ENCODE measurements at regions not wholly inside any gene's neighbourhood (a gene's known extent, or its start where the extent isn't known, plus 50 kb on each side); places are given as distances from the start of the nearest gene placed in this dataset.
"Not testable (repeated sequence)": the region's sequence is repeated elsewhere in the genome, so short reads cannot be mapped to it uniquely, and the experiment has no call there.

DNA sequence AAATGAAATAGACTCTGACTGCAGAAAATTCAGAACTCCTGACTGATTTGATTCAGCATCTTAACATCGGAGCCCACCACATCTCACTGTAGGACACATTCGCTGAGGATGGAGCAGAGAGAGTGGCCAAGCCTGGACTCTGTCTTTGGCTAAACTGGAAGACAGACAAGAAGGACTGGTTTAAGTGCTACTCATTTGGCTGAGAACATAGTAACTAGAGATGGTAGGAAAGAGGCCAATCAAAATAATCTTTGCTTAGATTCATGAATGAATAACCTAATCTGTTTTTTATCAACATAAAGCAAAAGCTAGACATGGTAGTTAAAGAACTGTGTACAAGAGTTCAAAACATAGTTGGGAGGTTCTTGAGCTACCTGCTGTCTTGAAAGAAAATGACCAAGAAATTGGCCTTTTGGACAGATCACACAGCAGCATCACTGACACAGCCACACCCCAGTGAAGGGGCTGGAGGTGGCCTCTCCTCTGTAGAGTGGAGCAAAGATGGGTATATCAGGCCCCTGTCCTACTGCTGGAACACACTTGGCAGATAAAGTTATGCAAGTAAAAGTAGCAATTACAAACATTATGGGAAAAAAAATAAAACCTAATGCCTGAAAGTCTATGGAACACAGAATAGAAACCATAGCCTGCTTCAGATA, 87.1 kb upstream of the NT5E start:
- Histone ChIP-seq H3K9ac (ENCODE audit: low read length) (no peak overlapping the region), H3K4me3 (ENCODE audit: low read length) (no peak overlapping the region), H3K23ac (ENCODE audit: low read length) (no peak overlapping the region), H4K8ac (ENCODE audit: low read depth, low read length) (no peak overlapping the region), H3K27ac (ENCODE audit: low read depth, low read length) (no peak overlapping the region), H2BK5ac (ENCODE audit: low read length) (no peak overlapping the region), H3K36me3 (ENCODE audit: control insufficient read depth, insufficient read depth, low read length) (no peaks in the 10 kb centered on the region), H3K27me3 (ENCODE audit: insufficient read depth, low read length, poor library complexity) (no peaks in the 10 kb centered on the region), H3K18ac (ENCODE audit: low read length) (no peak overlapping the region), H3K4me2 (ENCODE audit: low read length) (no peak overlapping the region), H4K5ac (ENCODE audit: low read length) (no peak overlapping the region), H3K56ac (ENCODE audit: low read length) (no peak overlapping the region), H3K4ac (ENCODE audit: low read depth, low read length) (no peak overlapping the region), H3K79me1 (ENCODE audit: low read length) (no peaks in the 10 kb centered on the region), H3K4me1 (ENCODE audit: control insufficient read depth, low read depth, low read length) (no peaks in the 10 kb centered on the region), H2BK120ac (ENCODE audit: low read depth, low read length) (no peak overlapping the region), H2AK5ac (ENCODE audit: low read length) (no peak overlapping the region), H2BK15ac (replicated peaks; ENCODE audit: low read depth) (no peak overlapping the region), H3K79me2 (ENCODE audit: control insufficient read depth, insufficient read depth, low read length) (no peaks in the 10 kb centered on the region)
- DNase-seq = no peak
- no CpG with 5 or more reads among the region's 2 CpGs for WGBS (ENCODE audit: extremely low coverage, insufficient coverage, low lambda C conversion rate)

DNA sequence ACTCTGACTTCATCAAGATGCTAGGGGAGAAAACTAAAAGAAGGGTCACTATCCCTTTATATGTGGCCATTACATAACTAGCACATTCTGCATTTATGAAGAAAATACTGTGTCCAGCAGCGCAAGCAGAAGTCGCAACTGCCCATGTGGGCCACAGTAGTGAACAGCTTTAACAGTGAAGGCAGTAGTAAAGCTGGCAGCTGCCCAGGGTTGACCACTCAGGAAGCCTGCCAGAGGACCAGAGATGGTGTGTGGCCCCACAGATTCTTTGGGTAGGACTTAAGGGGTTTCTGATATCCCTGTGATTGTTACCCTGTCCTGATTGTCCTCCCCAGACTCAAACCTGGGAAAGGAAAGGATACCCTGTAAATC, 88.3 kb upstream of the NT5E start:
- Histone ChIP-seq H3K79me1 (ENCODE audit: low read length) (no peaks in the 10 kb centered on the region), H3K27ac (ENCODE audit: low read depth, low read length) (no peak overlapping the region), H3K4me3 (ENCODE audit: low read length) (no peak overlapping the region), H3K23ac (ENCODE audit: low read length) (no peak overlapping the region), H3K18ac (ENCODE audit: low read length) (no peak overlapping the region), H3K4ac (ENCODE audit: low read depth, low read length) (no peak overlapping the region), H2AK5ac (ENCODE audit: low read length) (no peak overlapping the region), H3K36me3 (ENCODE audit: control insufficient read depth, insufficient read depth, low read length) (no peaks in the 10 kb centered on the region), H3K4me2 (ENCODE audit: low read length) (no peak overlapping the region), H3K4me1 (ENCODE audit: control insufficient read depth, low read depth, low read length) (no peaks in the 10 kb centered on the region), H3K9ac (ENCODE audit: low read length) (no peak overlapping the region), H3K56ac (ENCODE audit: low read length) (no peak overlapping the region), H3K79me2 (ENCODE audit: control insufficient read depth, insufficient read depth, low read length) (no peaks in the 10 kb centered on the region), H2BK15ac (replicated peaks; ENCODE audit: low read depth) (no peak overlapping the region), H4K8ac (ENCODE audit: low read depth, low read length) (no peak overlapping the region), H2BK5ac (ENCODE audit: low read length) (no peak overlapping the region), H4K5ac (ENCODE audit: low read length) (no peak overlapping the region), H3K27me3 (ENCODE audit: insufficient read depth, low read length, poor library complexity) (no peaks in the 10 kb centered on the region), H2BK120ac (ENCODE audit: low read depth, low read length) (no peak overlapping the region)
- no peak for DNase-seq
- WGBS (ENCODE audit: extremely low coverage, insufficient coverage, low lambda C conversion rate) = no CpG with 5 or more reads among the region's 2 CpGs

GRCh38 chr6:85360794-85361642, 88.9 kb upstream of the NT5E start:
- Histone ChIP-seq H3K79me1 (ENCODE audit: low read length) (no peaks in the 10 kb centered on the region), H4K8ac (ENCODE audit: low read depth, low read length) (no peak overlapping the region), H3K56ac (ENCODE audit: low read length) (no peak overlapping the region), H3K4ac (ENCODE audit: low read depth, low read length) (no peak overlapping the region), H3K18ac (ENCODE audit: low read length) (no peak overlapping the region), H3K79me2 (ENCODE audit: control insufficient read depth, insufficient read depth, low read length) (no peaks in the 10 kb centered on the region), H3K27me3 (ENCODE audit: insufficient read depth, low read length, poor library complexity) (no peaks in the 10 kb centered on the region), H4K5ac (ENCODE audit: low read length) (no peak overlapping the region), H3K9ac (ENCODE audit: low read length) (no peak overlapping the region), H3K36me3 (ENCODE audit: control insufficient read depth, insufficient read depth, low read length) (no peaks in the 10 kb centered on the region), H3K27ac (ENCODE audit: low read depth, low read length) (no peak overlapping the region), H2BK5ac (ENCODE audit: low read length) (no peak overlapping the region), H3K4me1 (ENCODE audit: control insufficient read depth, low read depth, low read length) (no peaks in the 10 kb centered on the region), H2AK5ac (ENCODE audit: low read length) (no peak overlapping the region), H2BK120ac (ENCODE audit: low read depth, low read length) (no peak overlapping the region), H3K4me3 (ENCODE audit: low read length) (no peak overlapping the region), H2BK15ac (replicated peaks; ENCODE audit: low read depth) (no peak overlapping the region), H3K4me2 (ENCODE audit: low read length) (no peak overlapping the region), H3K23ac (ENCODE audit: low read length) (no peak overlapping the region)
- DNase-seq = peak; percentile 73
- no CpG with 5 or more reads among the region's 1 CpG for WGBS (ENCODE audit: extremely low coverage, insufficient coverage, low lambda C conversion rate)

DNA sequence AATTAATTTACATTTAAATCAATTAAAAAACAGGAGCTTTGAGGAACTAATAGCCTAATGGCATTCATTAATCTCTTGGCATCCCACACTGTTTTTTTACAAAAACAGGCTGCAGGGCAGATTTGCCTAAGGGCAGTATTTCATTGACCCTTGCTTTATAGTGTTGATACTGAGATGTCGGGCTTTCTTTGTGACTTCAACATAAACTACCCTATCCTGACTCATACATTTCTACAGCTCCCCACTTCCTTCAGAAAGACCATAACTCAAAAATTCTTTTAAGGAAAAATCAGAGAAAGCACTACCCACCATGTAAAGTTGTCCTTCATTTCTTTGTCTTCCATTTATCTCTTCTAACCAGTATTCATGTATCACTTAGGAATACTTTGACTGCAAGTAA, 92.2 kb upstream of the NT5E start:
- H3K18ac ChIP-seq (ENCODE audit: low read length) = no peak overlapping the region
- H3K9ac ChIP-seq (ENCODE audit: low read length) = no peak overlapping the region
- no peak overlapping the region for H2AK5ac ChIP-seq (ENCODE audit: low read length)
- no peak overlapping the region for H3K27ac ChIP-seq (ENCODE audit: low read depth, low read length)
- H2BK5ac ChIP-seq (ENCODE audit: low read length) = no peak overlapping the region
- H2BK15ac ChIP-seq (replicated peaks; ENCODE audit: low read depth) = no peak overlapping the region
- H3K4me3 ChIP-seq (ENCODE audit: low read length) = no peak overlapping the region
- H3K4ac ChIP-seq (ENCODE audit: low read depth, low read length) = no peak overlapping the region
- H3K79me1 ChIP-seq (ENCODE audit: low read length) = no peaks in the 10 kb centered on the region
- no peak overlapping the region for H4K8ac ChIP-seq (ENCODE audit: low read depth, low read length)
- WGBS (ENCODE audit: extremely low coverage, insufficient coverage, low lambda C conversion rate) = no CpG with 5 or more reads among the region's 1 CpG
- no peak overlapping the region for H3K23ac ChIP-seq (ENCODE audit: low read length)
- no peak overlapping the region for H2BK120ac ChIP-seq (ENCODE audit: low read depth, low read length)
- H3K79me2 ChIP-seq (ENCODE audit: control insufficient read depth, insufficient read depth, low read length) = no peaks in the 10 kb centered on the region
- no peaks in the 10 kb centered on the region for H3K4me1 ChIP-seq (ENCODE audit: control insufficient read depth, low read depth, low read length)
- no peaks in the 10 kb centered on the region for H3K27me3 ChIP-seq (ENCODE audit: insufficient read depth, low read length, poor library complexity)
- DNase-seq = no peak
- no peak overlapping the region for H4K5ac ChIP-seq (ENCODE audit: low read length)
- H3K4me2 ChIP-seq (ENCODE audit: low read length) = no peak overlapping the region
- H3K56ac ChIP-seq (ENCODE audit: low read length) = no peak overlapping the region
- no peaks in the 10 kb centered on the region for H3K36me3 ChIP-seq (ENCODE audit: control insufficient read depth, insufficient read depth, low read length)

- not testable (repeated sequence) for H3K4me2 ChIP-seq (ENCODE audit: low read length); H3K27ac ChIP-seq (ENCODE audit: low read depth, low read length); H3K23ac ChIP-seq (ENCODE audit: low read length); H2BK5ac ChIP-seq (ENCODE audit: low read length); H3K79me2 ChIP-seq (ENCODE audit: control insufficient read depth, insufficient read depth, low read length); H4K5ac ChIP-seq (ENCODE audit: low read length); H2AK5ac ChIP-seq (ENCODE audit: low read length); H3K4ac ChIP-seq (ENCODE audit: low read depth, low read length); H3K4me1 ChIP-seq (ENCODE audit: control insufficient read depth, low read depth, low read length); H3K36me3 ChIP-seq (ENCODE audit: control insufficient read depth, insufficient read depth, low read length); H3K18ac ChIP-seq (ENCODE audit: low read length); H3K4me3 ChIP-seq (ENCODE audit: low read length); H3K27me3 ChIP-seq (ENCODE audit: insufficient read depth, low read length, poor library complexity); DNase-seq; H4K8ac ChIP-seq (ENCODE audit: low read depth, low read length); H2BK120ac ChIP-seq (ENCODE audit: low read depth, low read length); H2BK15ac ChIP-seq (replicated peaks; ENCODE audit: low read depth); H3K56ac ChIP-seq (ENCODE audit: low read length); H3K9ac ChIP-seq (ENCODE audit: low read length); H3K79me1 ChIP-seq (ENCODE audit: low read length)
- WGBS (ENCODE audit: extremely low coverage, insufficient coverage, low lambda C conversion rate) = no CpG with 5 or more reads among the region's 3 CpGs
These were observed 93.1 kb upstream of the NT5E start for GRCh38 chr6:85356743-85357142.
